Gastrocnemius medialis (tissue), 4 donors: ENCODE measurements at regions not wholly inside any gene's neighbourhood (a gene's known extent, or its start where the extent isn't known, plus 50 kb on each side); places are given as distances from the start of the nearest gene placed in this dataset.

Experiments used
- CTCF ChIP-seq, 5 experiments: fragments of 450-650 bp in 3 of 5; fragments of 200-600 bp in 2 of 5; sonication (generic) in 2 of 5; IDR thresholded peaks in 4 of 5; conservative IDR thresholded peaks in 1 of 5; 1 replicate in 4 of 5; 2 replicates in 1 of 5; pipeline ENCODE4 v1.5.1; 2016 to 2019; ENCODE audit warnings: antibody characterized with exemption in 5 of 5, mild to moderate bottlenecking in 3 of 5, moderate library complexity in 3 of 5
- POLR2A ChIP-seq, 2 donors: fragments of 450-650 bp; IDR thresholded peaks; one replicate each; pipeline ENCODE4 v1.6.1; 2017; ENCODE audit warnings: antibody characterized with exemption in 2 of 2, mild to moderate bottlenecking in 2 of 2, moderate library complexity in 2 of 2

- TF ChIP-seq CTCF (IDR thresholded peaks at IDR 0.05 in 4 of 5, conservative IDR thresholded peaks at IDR 0.05 in 1 of 5) (no peak), POLR2A (IDR thresholded peaks at IDR 0.05) (no peak)
Observed at GRCh38 chr14:54166049-54166950, 209.7 kb upstream of the BMP4 start.
